Lower lobe of right lung (tissue), 2 donors: ENCODE measurements at regions not wholly inside any gene's neighbourhood (a gene's known extent, or its start where the extent isn't known, plus 50 kb on each side); places are given as distances from the start of the nearest gene placed in this dataset.

Experiments used
- ATAC-seq, 2 donors: fragments of 200-7000 bp; cut with Tn5 transposase; one replicate each; pipeline ENCODE4 v1.9.1; 2020 to 2022; ENCODE audit warnings: mild to moderate bottlenecking in 2 of 2, moderate library complexity in 2 of 2
- DNase-seq: peaks from one replicate; pipeline ENCODE4 v3.0.0-alpha.2; 2020
- H3K27ac ChIP-seq: fragments of 200-600 bp; one replicate; pipeline ENCODE4 v1.8.0; 2022
- H3K27me3 ChIP-seq: fragments of 200-600 bp; one replicate; pipeline ENCODE4 v1.8.0; 2022; ENCODE audit warnings: low read depth
- H3K36me3 ChIP-seq: fragments of 200-600 bp; one replicate; pipeline ENCODE4 v1.8.0; 2022; ENCODE audit warnings: mild to moderate bottlenecking
- H3K4me1 ChIP-seq: fragments of 200-600 bp; one replicate; pipeline ENCODE4 v1.8.0; 2022
- H3K4me3 ChIP-seq: fragments of 200-600 bp; one replicate; pipeline ENCODE4 v1.8.0; 2022; ENCODE audit warnings: mild to moderate bottlenecking
- H3K9me3 ChIP-seq: fragments of 200-600 bp; one replicate; pipeline ENCODE4 v1.8.0; 2022
- CTCF ChIP-seq: fragments of 200-600 bp; IDR thresholded peaks from one replicate; pipeline ENCODE4 v1.8.0; 2022; ENCODE audit warnings: antibody characterized with exemption, mild to moderate bottlenecking
- intact Hi-C: fragments of 100-400 bp; cut with DNase I; formaldehyde crosslinking; loops from one replicate; pipeline ENCODE4 v1.11.0; 2022
- donor health status: DM: no; HTN: yes; CAD: no; lungs with severe emphysema.

DNA sequence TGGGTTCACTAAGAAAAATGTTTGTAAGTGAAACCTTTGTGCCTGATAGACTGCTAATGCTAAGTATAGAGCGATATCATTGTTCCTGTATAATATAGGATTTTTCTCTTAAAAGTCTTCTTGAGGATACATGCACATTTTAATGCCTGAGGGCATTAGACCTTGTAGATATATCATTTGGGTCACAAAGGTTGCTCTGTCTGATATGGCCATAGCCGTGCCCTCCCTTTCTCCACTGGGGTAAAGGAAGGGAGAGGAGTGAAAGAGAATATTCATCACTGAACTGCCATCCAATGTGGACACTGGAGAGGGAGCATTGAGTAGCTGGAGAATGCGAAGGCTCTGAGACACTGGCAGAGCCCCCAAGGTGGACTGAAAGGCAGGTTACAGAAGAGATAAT lies 442.2 kb upstream of the SPTLC3 start:
- H3K36me3 ChIP-seq: no peaks in the 10 kb centered on the region
- ATAC-seq (no peak), DNase-seq (no peak)
- H3K9me3 ChIP-seq: no peaks in the 10 kb centered on the region
- H3K4me3 ChIP-seq: no peak overlapping the region
- H3K4me1 ChIP-seq: no peaks in the 10 kb centered on the region
- no peak overlapping the region for H3K27ac ChIP-seq
- TF ChIP-seq CTCF: no peak
- H3K27me3 ChIP-seq: no peaks in the 10 kb centered on the region
- intact Hi-C loops: no loop called here

DNA sequence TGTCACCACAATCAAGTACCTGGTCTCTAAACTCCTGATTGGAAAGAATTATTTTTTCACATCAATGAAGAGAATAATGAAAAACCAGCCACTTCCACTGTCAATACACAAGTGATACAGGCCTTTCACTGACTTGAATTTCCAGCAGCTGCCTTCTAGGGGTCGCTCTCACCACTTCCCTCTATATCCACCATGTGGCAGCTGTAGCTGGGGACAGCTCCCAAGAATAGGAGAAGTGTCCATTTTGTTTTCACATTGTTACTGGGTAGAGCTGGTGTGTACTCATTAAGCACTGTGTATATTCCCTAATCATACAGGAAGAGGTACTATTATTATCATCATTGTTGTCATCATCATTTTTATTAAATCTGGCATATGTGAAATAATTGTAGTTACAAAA lies 438.4 kb upstream of the SPTLC3 start:
- Histone ChIP-seq H3K4me1 (no peaks in the 10 kb centered on the region), H3K36me3 (no peaks in the 10 kb centered on the region), H3K27me3 (no peaks in the 10 kb centered on the region), H3K27ac (no peak overlapping the region), H3K4me3 (no peak overlapping the region), H3K9me3 (no peaks in the 10 kb centered on the region)
- ATAC-seq (peak; percentile 42 to 43), DNase-seq (no peak)
- no peak for TF ChIP-seq CTCF
- intact Hi-C loops: no loop called here

- ATAC-seq (no peak), DNase-seq (no peak)
- intact Hi-C loops: no loop called here
- TF ChIP-seq CTCF: no peak
- no peak overlapping the region for H3K4me3 ChIP-seq
- no peaks in the 10 kb centered on the region for H3K4me1 ChIP-seq
- H3K36me3 ChIP-seq: no peaks in the 10 kb centered on the region
- H3K9me3 ChIP-seq: no peaks in the 10 kb centered on the region
- no peak overlapping the region for H3K27ac ChIP-seq
- no peaks in the 10 kb centered on the region for H3K27me3 ChIP-seq
Measured at GRCh38 chr20:12573442-12573841, 435.3 kb upstream of the SPTLC3 start.

DNA sequence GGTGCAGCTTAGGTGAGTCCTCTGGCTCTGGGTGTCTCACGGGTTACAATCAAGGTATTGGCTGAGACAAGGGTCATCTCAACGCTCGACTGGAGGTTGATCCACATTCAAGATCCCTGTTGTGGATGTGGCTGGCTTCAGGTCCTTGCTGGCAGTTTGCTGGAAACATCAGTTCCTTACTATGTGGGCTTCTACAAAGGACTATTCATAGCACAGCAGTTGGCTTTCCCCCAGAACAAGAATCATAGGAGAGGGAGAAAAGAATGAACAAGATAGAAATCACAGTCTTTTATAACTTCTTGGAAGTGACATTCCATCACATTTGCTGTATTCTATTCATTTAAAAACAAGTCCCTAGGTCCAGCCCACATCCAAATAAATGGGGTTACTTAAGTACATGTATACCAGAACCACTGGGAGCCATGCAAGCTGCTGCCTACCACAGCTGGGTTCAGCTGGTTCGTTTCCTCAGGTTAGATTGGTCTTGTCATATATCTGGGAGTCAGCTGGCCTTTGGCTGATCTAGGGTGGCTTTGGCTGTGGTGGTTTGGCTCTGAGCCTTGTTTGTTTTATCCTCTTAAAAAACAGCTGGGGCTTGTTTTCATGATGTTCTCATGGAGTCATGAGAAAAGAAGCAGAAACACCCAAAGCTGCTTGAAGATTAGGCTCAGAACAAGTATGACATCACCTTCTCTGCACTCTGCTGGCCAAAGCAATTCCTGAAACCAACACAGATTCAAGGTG lies 433.2 kb upstream of the SPTLC3 start:
- peak; percentile 52 for DNase-seq
- intact Hi-C loops: no loop called here

DNA sequence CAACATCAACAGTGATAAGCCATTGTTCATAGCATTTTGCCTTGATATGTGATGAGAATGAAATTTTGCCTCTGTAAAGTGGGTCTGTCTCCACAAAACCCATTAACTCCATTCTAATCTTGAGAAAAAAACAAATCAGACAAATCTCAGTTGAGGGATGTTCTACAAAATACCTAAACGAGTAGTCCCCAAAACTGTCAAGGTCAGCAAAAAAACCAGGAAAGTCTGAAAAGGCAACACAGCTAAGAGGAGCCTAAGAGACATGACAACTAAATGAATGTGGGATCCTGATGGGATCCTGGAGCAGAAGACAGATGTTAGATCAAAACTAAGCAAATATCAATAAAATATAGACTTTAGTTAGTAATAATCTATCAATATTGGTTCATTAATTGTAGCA lies 431.6 kb upstream of the SPTLC3 start:
- H3K4me3 ChIP-seq: no peak overlapping the region
- no peaks in the 10 kb centered on the region for H3K4me1 ChIP-seq
- no peaks in the 10 kb centered on the region for H3K27me3 ChIP-seq
- DNase-seq (no peak), ATAC-seq (no peak)
- no peak for TF ChIP-seq CTCF
- H3K9me3 ChIP-seq: no peaks in the 10 kb centered on the region
- H3K36me3 ChIP-seq: no peaks in the 10 kb centered on the region
- no peak overlapping the region for H3K27ac ChIP-seq
- intact Hi-C loops: no loop called here

More for the DNA sequence above, 433.2 kb upstream of the SPTLC3 start:
- no peak overlapping the region for H3K4me3 ChIP-seq
- ATAC-seq: peak; percentile 77 to 90
- no peaks in the 10 kb centered on the region for H3K4me1 ChIP-seq
- H3K27me3 ChIP-seq: no peaks in the 10 kb centered on the region
- H3K27ac ChIP-seq: peak overlapping the region; percentile 46
- H3K9me3 ChIP-seq: no peaks in the 10 kb centered on the region
- no peak for TF ChIP-seq CTCF
- H3K36me3 ChIP-seq: no peaks in the 10 kb centered on the region
